ENCODE measurements at regions not wholly inside any gene's neighbourhood (a gene's known extent, or its start where the extent isn't known, plus 50 kb on each side); places are given as distances from the start of the nearest gene placed in this dataset.

- peak in 1 of 4 donors; percentile 74 for ATAC-seq
- intact Hi-C loops (cut with DNase I), result no loop called here
- 28 to 52% (median 41%) methylated on average over 1 of the region's 1 CpG for WGBS, 3 donors
- Histone ChIP-seq H3K27ac (peak overlapping the region; percentile 59), H3K4me3 (peak overlapping the region; percentile 7), H3K9me3 (no peaks in the 10 kb centered on the region), H3K4me1 (peaks cover 6% of the 10 kb centered on the region), H3K36me3 (ENCODE audit: insufficient read depth in 1 of 2, low read depth in 1 of 2) (no peaks in the 10 kb centered on the region), H3K27me3 (ENCODE audit: insufficient read depth in 3 of 3, low read length in 2 of 3) (no peaks in the 10 kb centered on the region)
- no peak for DNase-seq
- no peak for TF ChIP-seq CTCF (IDR thresholded peaks at IDR 0.05)
These were observed 83.5 kb upstream of the LIPC start for GRCh38 chr15:58348095-58348812.

DNA sequence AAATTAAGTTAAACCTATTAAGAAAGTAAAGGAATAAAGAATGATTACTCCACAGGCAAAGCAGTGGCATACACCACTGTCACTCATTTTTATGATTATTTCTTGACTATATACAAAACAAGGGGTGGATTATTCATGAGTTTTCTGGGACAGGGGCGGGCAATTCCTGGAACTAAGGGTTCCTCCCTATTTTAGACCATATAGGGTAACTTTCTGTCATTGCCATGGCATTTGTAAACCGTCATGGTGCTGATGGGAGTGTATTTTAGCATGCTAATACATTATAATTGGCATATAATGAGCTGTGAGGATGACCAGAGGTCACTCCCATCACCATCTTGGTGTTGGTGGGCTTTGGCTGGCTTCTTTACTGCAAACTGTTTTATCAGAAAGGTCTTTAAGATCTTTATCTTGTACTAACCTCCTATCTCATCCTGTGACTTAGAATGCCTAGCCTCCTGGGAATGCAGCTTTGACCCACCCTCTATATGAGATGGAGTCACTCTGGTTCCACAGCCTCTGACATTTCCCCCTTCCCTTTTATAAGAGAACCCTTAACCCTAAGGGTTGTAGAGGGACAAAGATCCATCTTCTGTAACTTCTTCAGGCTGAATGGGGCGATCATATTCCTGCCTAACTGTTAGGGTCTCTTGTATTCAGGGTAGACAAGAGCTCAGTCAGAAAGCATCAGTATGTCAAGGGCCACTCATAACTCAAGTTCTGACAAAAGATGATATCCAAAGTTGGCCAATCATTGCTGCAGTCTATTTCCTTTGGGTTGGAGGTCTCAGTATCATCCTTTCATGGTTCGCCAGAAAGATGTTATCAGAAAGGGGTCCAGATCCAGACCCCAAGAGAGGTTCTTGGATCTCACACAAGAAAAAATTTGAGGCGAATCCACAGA is 79.5 kb upstream of the LIPC start:
- Histone ChIP-seq H3K36me3 (ENCODE audit: insufficient read depth in 1 of 2, low read depth in 1 of 2) (no peaks in the 10 kb centered on the region), H3K4me3 (no peak overlapping the region), H3K9me3 (no peaks in the 10 kb centered on the region), H3K27ac (no peak overlapping the region), H3K27me3 (ENCODE audit: insufficient read depth in 3 of 3, low read length in 2 of 3) (no peaks in the 10 kb centered on the region), H3K4me1 (peaks cover 6% of the 10 kb centered on the region)
- TF ChIP-seq CTCF (IDR thresholded peaks at IDR 0.05), result no peak
- intact Hi-C loops (cut with DNase I), result no loop called here
- no peak for ATAC-seq
- no peak for DNase-seq
- 92 to 96% (median 93%) methylated on average over 5 of the region's 5 CpGs for WGBS, 3 donors

DNA sequence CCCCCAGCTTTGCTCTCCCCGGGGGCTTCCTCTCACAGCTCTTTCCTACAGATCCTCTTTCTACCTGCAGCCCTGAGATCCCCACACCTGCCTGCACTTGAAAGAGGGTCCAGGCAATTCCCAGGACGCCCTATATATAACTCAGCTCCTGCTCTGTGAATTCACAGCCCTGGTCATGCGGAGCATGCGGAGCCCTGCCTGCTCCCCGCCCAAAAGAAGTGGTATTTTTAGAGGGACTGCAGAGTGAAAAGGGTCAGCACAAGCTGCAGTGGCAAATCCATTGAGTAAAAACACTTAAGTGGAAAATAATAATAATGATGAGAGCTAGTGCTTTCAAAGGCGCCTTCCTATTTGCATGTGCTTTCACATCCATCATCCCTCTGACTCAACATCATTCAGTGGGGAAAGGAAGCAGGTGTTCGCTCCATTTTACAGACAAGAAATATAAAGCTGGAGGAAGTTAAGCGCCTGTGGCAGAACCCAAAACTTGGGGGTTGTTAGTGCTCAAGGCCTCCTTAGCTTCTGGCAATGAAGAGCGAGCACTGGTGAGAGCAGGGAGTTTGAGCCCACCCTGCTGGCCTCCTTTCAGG is 76.3 kb upstream of the LIPC start:
- WGBS, 3 donors, result 85 to 93% (median 87%) methylated on average over 9 of the region's 9 CpGs

DNA sequence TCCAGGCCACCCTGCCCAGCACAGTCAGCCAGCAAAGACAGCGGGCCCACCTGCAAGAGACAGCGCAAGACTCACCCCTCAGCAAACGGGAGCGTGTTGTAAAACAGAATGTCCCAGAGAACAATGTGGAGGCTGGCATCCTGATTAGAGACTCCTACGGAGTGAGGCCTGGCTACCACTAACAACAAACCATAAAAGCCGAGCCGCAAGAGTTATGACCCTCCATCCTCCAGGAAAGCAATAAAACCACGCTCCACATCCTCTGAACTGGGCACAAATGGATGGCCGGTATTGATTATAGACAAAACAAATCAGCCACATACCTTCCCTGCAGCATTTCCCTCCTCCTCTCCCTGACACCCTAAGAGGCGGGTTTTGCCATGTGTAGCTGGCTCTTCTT is 75.8 kb upstream of the LIPC start:
- intact Hi-C loops (cut with DNase I), result loop anchor here in 1 of 2 donors (5.0 kb wide), 1 partner anchor 36 kb away; no protein-coding TSS in a partner anchor
- no peak for DNase-seq
- ATAC-seq, result no peak
- WGBS, 3 donors, result 84 to 90% (median 87%) methylated on average over 10 of the region's 10 CpGs
- no peaks in the 10 kb centered on the region for H3K4me1 ChIP-seq
- no peaks in the 10 kb centered on the region for H3K9me3 ChIP-seq
- no peak overlapping the region for H3K27ac ChIP-seq
- no peaks in the 10 kb centered on the region for H3K36me3 ChIP-seq (ENCODE audit: insufficient read depth in 1 of 2, low read depth in 1 of 2)
- H3K27me3 ChIP-seq (ENCODE audit: insufficient read depth in 3 of 3, low read length in 2 of 3), result no peaks in the 10 kb centered on the region
- H3K4me3 ChIP-seq, result no peak overlapping the region
- no peak for TF ChIP-seq CTCF (IDR thresholded peaks at IDR 0.05)

More for the DNA sequence above, 76.3 kb upstream of the LIPC start:
- intact Hi-C loops (cut with DNase I), result loop anchor here in 1 of 2 donors (5.0 kb wide), 1 partner anchor 37 kb away; no protein-coding TSS in a partner anchor
- Histone ChIP-seq H3K27ac (no peak overlapping the region), H3K27me3 (ENCODE audit: insufficient read depth in 3 of 3, low read length in 2 of 3) (no peaks in the 10 kb centered on the region), H3K36me3 (ENCODE audit: insufficient read depth in 1 of 2, low read depth in 1 of 2) (no peaks in the 10 kb centered on the region), H3K4me3 (no peak overlapping the region), H3K4me1 (no peaks in the 10 kb centered on the region), H3K9me3 (no peaks in the 10 kb centered on the region)
- DNase-seq (no peak), ATAC-seq (no peak)
- no peak for TF ChIP-seq CTCF (IDR thresholded peaks at IDR 0.05)

Data from psoas muscle (tissue), 7 donors.